H9 (cell line): ENCODE measurements at regions not wholly inside any gene's neighbourhood (a gene's known extent, or its start where the extent isn't known, plus 50 kb on each side); places are given as distances from the start of the nearest gene placed in this dataset.

ENCODE experiments used
- DNase-seq: peaks from one replicate; pipeline ENCODE4 v3.0.0-alpha.2; 2017
- H2AFZ ChIP-seq: one replicate; pipeline ENCODE4 v1.6.1; 2013; ENCODE audit warnings: mild to moderate bottlenecking, low read length, control low read depth, moderate library complexity
- H2AK5ac ChIP-seq: 2 replicates; pipeline ENCODE4 v1.6.1; 2013; ENCODE audit warnings: low read length, control low read depth, mixed read lengths; ENCODE audit not compliant: insufficient read length
- H2BK120ac ChIP-seq: one replicate; pipeline ENCODE4 v1.6.1; 2013; ENCODE audit warnings: low read depth, mild to moderate bottlenecking, low read length, control low read depth, inconsistent platforms; ENCODE audit not compliant: poor library complexity, severe bottlenecking
- H2BK12ac ChIP-seq: 2 replicates; pipeline ENCODE4 v1.6.1; 2013; ENCODE audit warnings: low read length, control low read depth, mixed read lengths, low read depth; ENCODE audit not compliant: insufficient read length
- H2BK15ac ChIP-seq: 2 replicates; pipeline ENCODE4 v1.6.1; 2013; ENCODE audit warnings: low read depth, low read length, control low read depth
- H2BK20ac ChIP-seq: one replicate; pipeline ENCODE4 v1.6.1; 2013; ENCODE audit warnings: low read depth, mild to moderate bottlenecking, low read length, control low read depth, inconsistent platforms; ENCODE audit not compliant: poor library complexity, severe bottlenecking
- H2BK5ac ChIP-seq: 2 replicates; pipeline ENCODE4 v1.6.1; 2013; ENCODE audit warnings: low read length, control low read depth, mixed read lengths; ENCODE audit not compliant: insufficient read length
- H3K14ac ChIP-seq: 2 replicates; pipeline ENCODE4 v1.6.1; 2013; ENCODE audit warnings: low read length, control low read depth; ENCODE audit not compliant: insufficient read depth
- H3K18ac ChIP-seq: 2 replicates; pipeline ENCODE4 v1.6.1; 2013; ENCODE audit warnings: low read depth, mild to moderate bottlenecking, mixed read lengths, low read length, control low read depth; ENCODE audit not compliant: insufficient read length
- H3K23ac ChIP-seq: 2 replicates; pipeline ENCODE4 v1.6.1; 2013; ENCODE audit warnings: low read length, control low read depth, mixed read lengths, low read depth; ENCODE audit not compliant: insufficient read length
- H3K23me2 ChIP-seq: 2 replicates; pipeline ENCODE4 v1.6.1; 2013; ENCODE audit warnings: low read depth, mild to moderate bottlenecking, mixed read lengths, low read length, control low read depth; ENCODE audit not compliant: insufficient read length, poor library complexity, severe bottlenecking
- H3K27ac ChIP-seq: 2 replicates; pipeline ENCODE4 v1.5.1; 2013; ENCODE audit warnings: low read length, control low read depth, mixed read lengths, low read depth; ENCODE audit not compliant: insufficient read length
- H3K27me3 ChIP-seq: 2 replicates; pipeline ENCODE4 v1.6.1; 2013; ENCODE audit warnings: low read length, control low read depth, inconsistent platforms; ENCODE audit not compliant: insufficient read depth
- H3K4ac ChIP-seq: 2 replicates; pipeline ENCODE4 v1.6.1; 2013; ENCODE audit warnings: low read depth, mild to moderate bottlenecking, control low read depth, inconsistent platforms, low read length, moderate library complexity
- H3K4me1 ChIP-seq: 2 replicates; pipeline ENCODE4 v1.6.1; 2013; ENCODE audit warnings: low read length, control low read depth, inconsistent platforms; ENCODE audit not compliant: insufficient read depth
- H3K4me2 ChIP-seq: 2 replicates; pipeline ENCODE4 v1.6.1; 2013; ENCODE audit warnings: low read length, control low read depth, mixed read lengths; ENCODE audit not compliant: insufficient read length, insufficient read depth
- H3K56ac ChIP-seq: 2 replicates; pipeline ENCODE4 v1.6.1; 2013; ENCODE audit warnings: low read depth, mild to moderate bottlenecking, mixed read lengths, low read length, control low read depth; ENCODE audit not compliant: insufficient read length
- H3K79me1 ChIP-seq: 2 replicates; pipeline ENCODE4 v1.6.1; 2013; ENCODE audit warnings: low read depth, mild to moderate bottlenecking, moderate library complexity, low read length, control low read depth, inconsistent platforms; ENCODE audit not compliant: insufficient read depth, poor library complexity, severe bottlenecking
- H3K79me2 ChIP-seq: 2 replicates; pipeline ENCODE4 v1.6.1; 2013; ENCODE audit warnings: low read length, control low read depth, inconsistent platforms; ENCODE audit not compliant: insufficient read depth
- H3K9ac ChIP-seq: 2 replicates; pipeline ENCODE4 v1.6.1; 2013; ENCODE audit warnings: low read length, control low read depth, mixed read lengths; ENCODE audit not compliant: insufficient read length; ENCODE audit errors: extremely low read depth
- H3K9me3 ChIP-seq: one replicate; pipeline ENCODE4 v1.6.1; 2013; ENCODE audit warnings: low read depth, low read length, inconsistent platforms; ENCODE audit not compliant: control insufficient read depth
- H3T11ph ChIP-seq: one replicate; pipeline ENCODE4 v1.6.1; 2013; ENCODE audit warnings: mild to moderate bottlenecking, low read length, control low read depth, inconsistent platforms
- H4K20me1 ChIP-seq: one replicate; pipeline ENCODE4 v1.6.1; 2013; ENCODE audit not compliant: control insufficient read depth, insufficient read length, insufficient read depth
- H4K5ac ChIP-seq: 2 replicates; pipeline ENCODE4 v1.6.1; 2013; ENCODE audit warnings: low read depth, mild to moderate bottlenecking, mixed read lengths, low read length, control low read depth; ENCODE audit not compliant: insufficient read length
- H4K8ac ChIP-seq: replicated peaks from 2 replicates; pipeline ENCODE4 v1.6.1; 2013; ENCODE audit warnings: low read length, control low read depth, mixed read lengths, low read depth; ENCODE audit not compliant: insufficient read length
- H4K91ac ChIP-seq: 2 replicates; pipeline ENCODE4 v1.6.1; 2013; ENCODE audit warnings: low read depth, mild to moderate bottlenecking, moderate library complexity, mixed read lengths, low read length, control low read depth; ENCODE audit not compliant: insufficient read length
- H3K27ac Mint-ChIP-seq, 3 experiments: 2 replicates in 2 of 3; 3 replicates in 1 of 3; pipeline ENCODE4 v1.8.0; 2020 to 2021; ENCODE audit warnings: mixed read lengths in 3 of 3, mild to moderate bottlenecking in 1 of 3, moderate library complexity in 1 of 3
- H3K27me3 Mint-ChIP-seq: 2 replicates; pipeline ENCODE4 v1.8.0; 2021; ENCODE audit warnings: low read depth, mild to moderate bottlenecking, moderate library complexity, mixed read lengths
- H3K36me3 Mint-ChIP-seq, 3 experiments: 2 replicates in 2 of 3; 3 replicates in 1 of 3; pipeline ENCODE4 v1.8.0; 2020 to 2021; ENCODE audit warnings: low read depth in 3 of 3, mixed read lengths in 3 of 3; ENCODE audit not compliant: insufficient read depth in 1 of 3
- H3K4me1 Mint-ChIP-seq, 2 experiments: 2 replicates each; pipeline ENCODE4 v1.8.0; 2020; ENCODE audit warnings: mixed read lengths in 2 of 2
- H3K4me3 Mint-ChIP-seq, 2 experiments: 2 replicates in 1 of 2; 3 replicates in 1 of 2; pipeline ENCODE4 v1.8.0; 2020 to 2021; ENCODE audit warnings: mild to moderate bottlenecking in 2 of 2, mixed read lengths in 2 of 2, moderate library complexity in 1 of 2
- H3K9me3 Mint-ChIP-seq, 2 experiments: 2 replicates in 1 of 2; 3 replicates in 1 of 2; pipeline ENCODE4 v1.8.0; 2020; ENCODE audit warnings: mild to moderate bottlenecking in 2 of 2, mixed read lengths in 2 of 2, moderate library complexity in 1 of 2
- CTCF ChIP-seq: fragments of 200-600 bp; sonication (generic); conservative IDR thresholded peaks from 3 replicates; pipeline ENCODE4 v1.8.0; 2021; ENCODE audit warnings: antibody characterized with exemption, mild to moderate bottlenecking
- WGBS: extraction: QIAGEN DNeasy Blood & Tissue Kit; methylation state at CpG from one replicate; pipeline ENCODE4 v1.1.7; 2013; ENCODE audit warnings: missing lambda C conversion rate, low lambda C conversion rate, mixed read lengths; ENCODE audit not compliant: insufficient read length; ENCODE audit errors: extremely low coverage; 5-methylcytosine and 5-hydroxymethylcytosine counted together

GRCh38 chr15:98035577-98036010 lies 75.1 kb downstream of the ARRDC4 start:
- H2BK15ac ChIP-seq = no peak overlapping the region
- H3K27ac Mint-ChIP-seq = no peak overlapping the region; a peak in 1 of 7 replicates

More at GRCh38 chr15:98035577-98036010, 75.1 kb downstream of the ARRDC4 start:
- no CpG with 5 or more reads among the region's 2 CpGs for WGBS
- Histone ChIP-seq H3K23ac (no peak overlapping the region), H4K20me1 (no peaks in the 10 kb centered on the region), H3K4me2 (no peak overlapping the region), H3K79me1 (no peaks in the 10 kb centered on the region), H2AFZ (no peak overlapping the region), H2AK5ac (no peak overlapping the region), H3K4me1 (no peaks in the 10 kb centered on the region), H3K56ac (no peak overlapping the region), H4K8ac (no peak overlapping the region), H2BK12ac (no peak overlapping the region), H2BK20ac (no peak overlapping the region), H3K9me3 (no peaks in the 10 kb centered on the region), H2BK5ac (no peak overlapping the region), H3K4ac (no peak overlapping the region), H4K91ac (no peak overlapping the region), H4K5ac (no peak overlapping the region), H3K27me3 (no peaks in the 10 kb centered on the region), H3K18ac (no peak overlapping the region), H3K14ac (no peak overlapping the region), H3T11ph (no peak overlapping the region), H3K27ac (no peak overlapping the region), H3K9ac (no peak overlapping the region), H2BK120ac (no peak overlapping the region), H3K79me2 (no peaks in the 10 kb centered on the region), H3K23me2 (no peaks in the 10 kb centered on the region)
- no peaks in the 10 kb centered on the region; a peak in 1 of 7 replicates for H3K36me3 Mint-ChIP-seq
- no peak for DNase-seq
- H3K27me3 Mint-ChIP-seq = 0 out of 2 replicates have a peak, but pooled peaks cover 2% of the 10 kb centered on the region
- no peaks in the 10 kb centered on the region for H3K9me3 Mint-ChIP-seq
- no peaks in the 10 kb centered on the region for H3K4me1 Mint-ChIP-seq
- no peak overlapping the region for H3K4me3 Mint-ChIP-seq
- no peak for TF ChIP-seq CTCF
